Hepatocyte (in vitro differentiated cells): ENCODE measurements at regions not wholly inside any gene's neighbourhood (a gene's known extent, or its start where the extent isn't known, plus 50 kb on each side); places are given as distances from the start of the nearest gene placed in this dataset.

Source experiments
- EZH2phosphoT487 ChIP-seq: fragments of 200-600 bp; sonication (generic); IDR thresholded peaks from one replicate; pipeline ENCODE4 v1.6.1; 2018; ENCODE audit warnings: antibody characterized with exemption, mild to moderate bottlenecking, low read depth, moderate library complexity; ENCODE audit not compliant: unreplicated experiment, severe bottlenecking
- TF ChIP-seq, protein P1 (sequence below): fragments of 200-600 bp; sonication (generic); IDR thresholded peaks from 2 replicates; pipeline ENCODE4 v1.5.1; 2016; ENCODE audit warnings: antibody characterized with exemption, mild to moderate bottlenecking; ENCODE audit not compliant: poor library complexity

DNA sequence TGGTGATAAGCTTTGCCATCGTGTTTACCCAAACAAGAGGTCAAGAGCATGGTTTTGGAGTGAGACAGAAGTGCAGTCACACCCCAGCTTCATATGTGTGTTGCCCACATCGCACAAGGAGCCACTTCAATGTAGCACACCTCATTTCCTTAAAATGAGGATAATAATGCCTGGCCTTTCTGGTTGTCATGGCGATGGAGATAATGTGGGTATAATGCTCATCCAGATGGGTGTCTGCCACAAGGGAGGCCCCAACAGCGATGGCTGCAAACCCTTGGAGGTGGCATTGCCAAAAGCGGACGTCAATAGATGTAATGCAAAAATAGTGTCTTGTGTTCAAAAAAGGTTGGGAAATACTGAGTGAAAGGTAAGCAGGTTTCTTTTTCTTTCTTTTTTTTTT, 83.1 kb upstream of the AJAP1 start:
- TF ChIP-seq, protein P1, sequence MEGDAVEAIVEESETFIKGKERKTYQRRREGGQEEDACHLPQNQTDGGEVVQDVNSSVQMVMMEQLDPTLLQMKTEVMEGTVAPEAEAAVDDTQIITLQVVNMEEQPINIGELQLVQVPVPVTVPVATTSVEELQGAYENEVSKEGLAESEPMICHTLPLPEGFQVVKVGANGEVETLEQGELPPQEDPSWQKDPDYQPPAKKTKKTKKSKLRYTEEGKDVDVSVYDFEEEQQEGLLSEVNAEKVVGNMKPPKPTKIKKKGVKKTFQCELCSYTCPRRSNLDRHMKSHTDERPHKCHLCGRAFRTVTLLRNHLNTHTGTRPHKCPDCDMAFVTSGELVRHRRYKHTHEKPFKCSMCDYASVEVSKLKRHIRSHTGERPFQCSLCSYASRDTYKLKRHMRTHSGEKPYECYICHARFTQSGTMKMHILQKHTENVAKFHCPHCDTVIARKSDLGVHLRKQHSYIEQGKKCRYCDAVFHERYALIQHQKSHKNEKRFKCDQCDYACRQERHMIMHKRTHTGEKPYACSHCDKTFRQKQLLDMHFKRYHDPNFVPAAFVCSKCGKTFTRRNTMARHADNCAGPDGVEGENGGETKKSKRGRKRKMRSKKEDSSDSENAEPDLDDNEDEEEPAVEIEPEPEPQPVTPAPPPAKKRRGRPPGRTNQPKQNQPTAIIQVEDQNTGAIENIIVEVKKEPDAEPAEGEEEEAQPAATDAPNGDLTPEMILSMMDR, result no peak
- no peak for TF ChIP-seq EZH2phosphoT487
